ENCODE measurements at regions not wholly inside any gene's neighbourhood (a gene's known extent, or its start where the extent isn't known, plus 50 kb on each side); places are given as distances from the start of the nearest gene placed in this dataset.

DNA sequence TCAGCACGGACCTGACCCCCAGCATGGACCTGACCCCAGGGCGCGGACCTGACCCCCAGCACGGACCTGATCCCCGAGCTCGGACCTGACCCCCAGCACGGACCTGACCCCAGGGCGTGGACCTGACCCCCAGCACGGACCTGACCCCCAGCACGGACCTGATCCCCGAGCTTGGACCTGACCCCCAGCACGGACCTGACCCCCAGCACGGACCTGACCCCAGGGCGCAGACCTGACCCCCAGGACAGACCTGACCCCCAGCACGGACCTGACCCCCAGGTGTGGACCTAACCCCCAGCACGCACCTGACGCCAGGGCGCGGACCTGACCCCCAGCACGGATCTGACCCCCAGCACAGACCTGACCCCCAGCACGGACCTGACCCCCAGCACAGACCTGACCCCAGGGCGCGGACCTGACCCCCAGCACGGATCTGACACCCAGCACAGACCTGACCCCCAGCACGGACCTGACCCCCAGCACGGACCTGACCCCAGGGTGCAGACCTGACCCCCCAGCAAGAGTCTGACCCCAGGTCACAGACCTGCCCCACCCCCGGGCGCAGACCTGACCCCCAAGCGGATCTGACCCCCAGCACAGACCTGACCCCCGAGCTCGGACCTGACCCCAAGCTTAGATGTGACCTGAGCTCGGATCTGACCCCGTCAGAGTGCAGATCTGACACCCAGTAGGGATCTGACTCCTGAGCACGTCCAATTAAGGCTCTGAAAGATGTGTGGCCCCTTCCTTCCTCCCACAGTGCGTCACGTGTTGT, 98.7 kb downstream of the C16orf95 start:
- no peak for DNase-seq (ENCODE audit: low spot score)

DNA sequence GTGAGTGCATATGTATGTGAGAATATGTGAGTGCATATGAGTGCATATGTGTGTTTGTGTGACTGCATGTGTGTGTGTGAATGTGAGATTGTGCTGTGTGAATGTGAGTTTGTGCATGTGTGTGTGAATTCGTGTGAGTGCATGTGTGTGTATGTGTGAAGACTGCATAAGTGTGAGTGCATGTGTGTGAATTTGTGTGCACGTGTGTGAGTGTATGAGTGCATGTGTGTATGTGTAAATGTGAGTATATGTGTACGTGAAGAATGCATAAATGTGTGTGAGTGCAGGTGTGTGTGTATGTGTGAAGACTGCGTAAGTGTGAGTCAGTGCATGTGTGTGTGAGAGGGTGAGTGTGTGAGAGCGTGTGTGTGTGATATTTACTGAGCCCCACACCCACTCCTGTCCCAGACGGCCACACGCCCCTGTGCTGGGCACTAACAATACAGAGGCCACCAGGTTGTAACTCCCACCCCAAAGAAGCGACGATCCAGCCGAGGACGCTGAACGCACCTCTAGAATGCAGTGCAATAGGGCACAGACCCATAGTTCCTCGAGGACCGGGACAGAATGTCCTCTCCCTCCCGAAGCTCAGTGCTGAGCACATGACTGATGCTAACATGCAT, 97.8 kb downstream of the C16orf95 start:
- DNase-seq (ENCODE audit: low spot score) = no peak

DNA sequence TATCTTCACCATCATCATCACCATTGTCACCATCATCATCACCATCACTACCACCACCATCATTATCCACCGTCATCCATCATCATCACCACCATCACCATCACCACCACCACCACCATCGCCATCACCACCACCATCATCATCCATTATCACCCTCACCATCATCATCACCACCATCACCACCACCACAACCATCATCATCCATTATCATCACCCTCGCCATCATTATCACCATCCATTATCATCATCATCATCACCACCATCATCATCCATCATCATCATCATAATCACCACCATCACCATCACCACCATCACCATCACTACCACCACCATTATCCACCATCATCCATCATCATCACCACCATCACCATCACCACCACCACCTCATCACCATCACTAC, 95.6 kb downstream of the C16orf95 start:
- DNase-seq (ENCODE audit: low spot score) = no peak

DNA sequence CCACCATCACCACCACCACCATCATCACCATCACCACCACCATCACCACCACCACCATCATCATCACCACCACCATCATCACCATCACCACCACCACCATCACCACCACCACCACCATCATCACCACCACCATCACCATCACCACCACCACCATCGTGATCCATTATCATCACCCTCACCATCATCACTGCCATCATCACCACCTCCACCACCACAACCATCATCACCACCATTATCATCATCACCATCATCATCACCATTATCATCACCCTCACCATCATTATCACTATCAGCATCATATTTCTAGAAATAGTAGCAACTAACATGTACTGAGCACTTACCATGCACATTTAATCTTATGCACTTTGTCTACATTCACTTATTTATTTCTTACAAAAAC, 94.9 kb downstream of the C16orf95 start:
- DNase-seq (ENCODE audit: low spot score) = no peak

DNA sequence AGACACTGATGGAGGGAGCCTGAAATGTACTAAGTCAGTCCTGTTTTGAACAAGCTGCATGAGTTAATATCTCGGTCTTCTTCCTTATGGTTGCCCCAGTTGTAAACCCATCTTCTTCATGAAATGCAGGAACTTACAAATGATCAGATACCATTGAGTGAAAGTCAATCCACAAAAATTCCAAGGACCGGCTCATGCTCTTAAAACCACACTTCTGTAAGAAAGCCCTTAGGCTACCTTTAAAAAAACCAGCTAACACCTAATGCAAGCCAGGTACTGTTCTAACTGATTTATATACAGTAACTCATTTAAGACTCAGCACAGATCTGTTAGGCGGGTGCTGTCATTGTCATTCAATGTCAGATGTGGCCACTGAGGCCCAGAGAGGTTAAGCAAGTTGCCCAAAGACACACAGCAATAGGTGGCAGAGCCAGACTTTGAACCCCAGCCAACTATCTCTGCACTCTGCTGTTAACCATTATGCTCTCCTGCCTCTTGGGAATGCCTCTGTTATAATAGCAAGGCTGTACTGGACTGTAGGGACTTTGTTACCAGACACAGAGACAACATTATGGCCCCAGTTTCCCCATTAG, 93.4 kb downstream of the C16orf95 start:
- DNase-seq (ENCODE audit: low spot score) = no peak

DNA sequence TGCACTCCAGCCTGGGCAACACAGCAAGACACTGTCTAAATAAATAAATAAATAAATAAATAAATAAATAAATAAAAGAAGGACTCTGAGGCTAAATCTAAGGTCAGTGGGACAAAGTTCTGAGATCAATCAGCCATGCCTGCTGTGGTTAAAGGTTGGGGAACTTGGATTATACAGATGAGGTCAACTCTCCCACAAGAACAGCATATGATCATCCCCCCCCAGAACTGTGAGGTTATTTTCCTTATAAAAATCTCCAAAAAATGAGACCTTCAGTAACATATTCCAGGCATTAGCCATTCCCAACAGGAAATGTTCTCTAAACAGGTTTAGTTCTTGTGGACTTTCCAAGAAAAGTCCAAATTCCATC, 90.3 kb downstream of the C16orf95 start:
- DNase-seq (ENCODE audit: low spot score) = no peak

DNA sequence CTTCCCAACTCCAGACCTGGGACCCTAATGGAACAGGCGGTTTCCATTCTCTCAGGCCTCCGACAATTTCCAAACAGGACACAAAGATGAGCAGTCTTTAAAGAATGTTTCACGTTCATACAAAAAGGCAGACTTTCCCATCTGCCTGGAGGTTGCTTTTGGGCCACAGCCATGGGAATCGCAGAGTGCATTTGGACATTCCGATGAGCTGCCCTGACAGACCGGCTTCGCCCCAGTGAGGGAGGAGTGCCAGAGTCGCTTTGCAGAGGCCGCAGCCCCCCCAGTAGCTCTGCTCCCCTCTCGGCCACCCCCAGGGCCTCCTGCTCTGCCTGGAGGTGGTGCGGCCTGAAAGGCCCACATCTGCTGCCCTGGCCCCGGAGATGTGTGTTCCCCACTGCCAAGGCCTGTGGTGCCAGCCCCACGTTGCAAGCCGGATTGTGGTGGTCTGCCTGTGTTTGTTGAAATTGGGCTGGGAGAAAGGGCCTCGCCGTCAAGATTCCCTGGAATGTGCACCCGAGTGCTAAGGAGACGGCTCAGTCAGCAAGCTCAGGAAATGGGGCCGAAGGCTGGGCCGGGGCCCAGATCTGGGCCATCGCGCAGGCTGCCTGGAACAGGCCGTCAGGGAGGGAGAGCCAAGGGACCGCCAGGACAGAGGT, 89.8 kb downstream of the C16orf95 start:
- DNase-seq (ENCODE audit: low spot score) = peak; percentile 44

DNA sequence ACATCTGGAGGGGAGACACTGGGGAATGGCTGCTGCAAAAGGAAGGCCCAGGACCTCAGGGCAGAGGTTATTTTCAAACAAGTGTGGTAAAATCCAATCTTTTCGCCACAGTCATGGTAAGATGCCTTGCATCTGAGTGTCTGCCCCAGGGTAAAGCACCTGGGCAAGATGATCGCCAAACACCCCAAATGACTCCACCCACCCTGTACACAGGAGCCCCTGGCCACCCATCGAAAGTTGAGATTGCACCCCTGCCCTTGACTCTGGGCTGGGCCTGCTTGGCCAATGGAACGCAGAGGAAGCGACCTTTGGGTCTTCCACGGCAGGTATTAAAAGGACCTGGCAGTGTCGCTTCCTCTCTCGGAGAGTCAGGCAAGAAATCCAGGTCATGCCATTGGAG, 88.8 kb downstream of the C16orf95 start:
- no peak for DNase-seq (ENCODE audit: low spot score)

DNA sequence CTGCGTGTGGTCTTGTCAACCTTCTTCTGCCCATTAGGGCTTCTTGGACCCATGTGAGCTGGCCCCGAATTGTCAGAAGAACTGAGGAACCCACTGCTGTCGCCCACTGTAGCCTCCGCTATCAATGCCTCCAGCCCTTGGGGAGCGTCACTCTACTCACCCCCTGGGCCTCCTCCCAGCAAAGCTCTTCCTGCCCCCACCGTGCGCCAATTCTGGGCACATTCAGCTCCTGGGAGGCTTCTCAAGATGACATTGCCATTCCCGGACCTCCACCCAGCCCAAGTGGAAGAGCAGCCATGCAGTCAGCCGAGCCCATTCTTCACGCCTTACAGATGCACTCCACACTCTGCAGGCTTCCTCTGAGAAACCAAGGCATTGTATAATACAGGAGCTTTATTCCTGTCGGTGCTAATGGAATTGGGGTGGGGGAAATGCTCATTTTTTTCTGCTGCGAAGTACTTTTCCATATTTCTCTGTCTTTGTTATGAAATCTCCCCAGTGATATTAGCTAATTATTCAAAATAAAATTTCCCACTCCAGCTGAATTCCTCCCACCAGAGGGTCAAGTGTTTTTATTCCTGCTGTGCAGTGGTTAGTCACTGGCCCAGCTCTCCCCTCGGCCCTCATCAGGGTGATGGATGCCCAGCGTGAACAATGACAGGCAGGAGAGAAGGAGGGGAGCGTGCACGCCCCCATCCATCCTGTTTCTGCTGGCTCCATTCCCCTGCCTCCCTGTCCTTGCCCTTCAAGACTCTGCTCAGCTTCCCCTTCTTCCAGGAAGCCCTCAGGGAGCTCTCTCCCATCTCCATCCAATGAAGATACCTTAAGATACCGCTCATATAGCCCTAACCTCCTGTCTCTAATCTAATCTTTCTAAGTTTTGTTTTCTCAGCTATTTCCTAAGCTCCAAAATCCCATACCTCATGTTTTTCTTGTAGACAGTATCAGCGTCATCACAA, 87.7 kb downstream of the C16orf95 start:
- DNase-seq (ENCODE audit: low spot score) = no peak

DNA sequence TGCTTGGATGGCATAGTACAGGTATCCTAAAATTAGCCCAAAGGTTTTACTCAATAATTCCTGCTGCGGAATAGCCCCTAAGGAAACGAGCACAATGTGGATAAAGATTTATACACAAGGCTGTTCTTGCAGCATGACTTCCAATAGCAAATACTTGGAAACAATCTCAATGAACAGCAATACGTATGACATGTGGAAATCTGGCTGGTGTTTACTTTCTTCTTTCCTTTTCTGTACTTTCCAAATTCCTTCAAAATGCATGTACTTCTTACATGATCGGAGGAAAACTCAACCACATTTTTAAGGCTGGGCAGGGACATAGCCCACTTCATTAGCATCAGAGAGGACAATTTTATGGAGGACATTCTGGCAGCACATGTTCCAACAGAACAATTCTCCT, 86.6 kb downstream of the C16orf95 start:
- DNase-seq (ENCODE audit: low spot score) = no peak

DNA sequence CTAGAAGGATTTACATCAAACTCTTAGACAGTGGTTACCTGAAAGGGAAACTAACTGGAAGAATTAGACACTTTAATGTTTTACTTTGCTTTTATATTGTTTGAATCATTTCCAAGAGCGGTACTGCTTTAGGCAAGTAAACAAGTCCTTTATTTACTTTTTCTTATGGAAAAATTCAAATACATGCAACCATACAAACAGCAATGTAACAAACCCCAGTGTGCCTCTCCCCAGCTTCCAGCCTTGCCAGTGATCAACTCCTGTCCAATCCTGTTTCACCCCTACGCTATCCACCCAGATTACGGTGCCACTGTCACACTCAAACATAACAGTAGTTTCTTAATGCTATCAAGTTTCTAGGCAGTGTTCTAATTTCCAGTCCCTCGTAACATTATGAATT, 85.9 kb downstream of the C16orf95 start:
- no peak for DNase-seq (ENCODE audit: low spot score)

DNA sequence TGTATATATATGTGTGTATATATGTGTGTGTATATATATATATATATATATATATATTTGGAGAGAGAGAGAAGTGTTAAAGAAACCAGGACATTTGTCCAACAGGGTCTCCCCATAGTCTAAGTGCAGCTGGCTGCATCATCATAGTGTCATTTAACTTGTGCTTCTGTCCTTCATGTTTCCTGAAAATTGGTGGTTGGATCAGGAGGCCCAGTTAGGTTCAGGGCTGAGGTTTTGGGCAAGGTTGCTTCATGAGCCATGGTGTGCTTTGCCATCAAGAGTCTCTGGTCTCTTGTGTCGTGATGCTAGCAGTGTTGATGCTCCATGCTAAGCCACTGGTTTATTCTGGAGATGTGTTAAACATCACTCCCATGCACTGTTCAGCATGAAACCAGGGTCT, 85.3 kb downstream of the C16orf95 start:
- DNase-seq (ENCODE audit: low spot score) = no peak

DNA sequence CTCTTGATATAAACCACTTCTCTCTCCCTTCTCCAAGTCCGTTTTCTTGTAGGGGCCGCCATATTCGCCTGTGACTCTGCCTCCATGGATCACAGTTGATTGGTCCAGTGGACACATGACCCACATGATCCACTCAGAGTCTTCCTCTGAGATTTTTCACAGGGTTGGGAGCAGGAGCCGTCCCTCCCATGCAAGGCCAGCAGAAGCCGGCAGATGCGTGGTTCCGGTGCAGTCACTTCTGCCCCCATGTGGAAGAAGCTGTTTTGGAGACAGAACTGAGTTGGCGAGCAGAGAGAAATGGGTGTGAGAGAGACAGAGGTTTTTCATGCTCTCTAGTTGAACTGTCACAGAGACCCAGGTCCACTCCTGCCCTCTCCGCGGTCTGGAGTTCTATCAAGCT, 83.3 kb downstream of the C16orf95 start:
- no peak for DNase-seq (ENCODE audit: low spot score)

DNA sequence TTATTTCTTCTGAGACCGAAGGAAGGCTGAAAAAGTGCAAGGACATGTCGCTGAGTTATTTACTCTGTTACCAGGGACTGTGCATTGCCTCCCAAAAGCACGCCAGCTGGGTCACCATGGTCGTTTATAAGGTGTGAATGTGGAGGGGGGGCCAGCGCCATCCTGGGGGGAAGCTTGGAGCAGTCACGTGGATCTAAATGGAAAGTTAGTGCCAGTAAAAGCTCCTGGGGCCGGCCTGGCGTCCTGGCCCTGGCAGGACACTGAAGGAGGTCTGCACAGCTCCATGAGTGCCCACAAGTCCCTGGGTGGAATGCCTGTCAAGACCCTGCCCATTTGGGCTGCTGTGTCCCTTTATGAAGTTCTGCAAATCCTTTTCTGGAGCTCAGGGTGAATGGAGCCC, 82.6 kb downstream of the C16orf95 start:
- no peak for DNase-seq (ENCODE audit: low spot score)

DNA sequence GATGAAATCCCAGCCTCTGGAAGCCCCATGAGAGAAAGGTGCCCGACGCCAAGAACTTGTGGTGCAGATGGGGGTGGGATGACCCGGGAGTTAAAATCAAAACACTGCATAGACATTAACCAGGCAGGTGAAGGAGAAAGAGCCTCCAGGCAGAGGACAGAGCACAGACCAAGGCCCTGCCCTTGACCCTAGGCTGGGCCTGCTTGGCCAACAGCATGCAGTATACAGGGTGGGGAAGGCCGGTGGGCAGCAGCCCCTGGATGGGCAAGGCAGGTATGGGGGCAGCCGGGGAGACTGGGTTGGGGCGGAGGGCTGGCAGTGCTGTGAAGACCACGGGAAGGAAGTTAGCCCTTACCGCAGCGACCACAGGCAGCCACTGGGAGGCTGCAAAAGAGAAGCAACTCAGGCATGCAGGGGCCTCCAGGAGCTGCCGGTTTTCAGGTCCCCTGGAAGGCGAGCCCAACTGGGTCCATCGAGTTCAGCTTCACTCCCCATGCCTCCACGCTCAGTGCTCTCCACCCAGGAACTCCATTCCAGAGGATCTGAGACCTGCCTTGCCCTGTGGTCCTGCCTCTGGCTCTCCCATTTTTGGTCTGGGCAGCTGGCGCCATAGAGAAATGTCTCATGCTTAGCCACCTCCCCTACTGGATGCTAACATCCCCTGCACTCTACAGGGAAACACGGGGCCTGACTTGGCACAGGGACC, 81.2 kb downstream of the C16orf95 start:
- DNase-seq (ENCODE audit: low spot score) = no peak

DNA sequence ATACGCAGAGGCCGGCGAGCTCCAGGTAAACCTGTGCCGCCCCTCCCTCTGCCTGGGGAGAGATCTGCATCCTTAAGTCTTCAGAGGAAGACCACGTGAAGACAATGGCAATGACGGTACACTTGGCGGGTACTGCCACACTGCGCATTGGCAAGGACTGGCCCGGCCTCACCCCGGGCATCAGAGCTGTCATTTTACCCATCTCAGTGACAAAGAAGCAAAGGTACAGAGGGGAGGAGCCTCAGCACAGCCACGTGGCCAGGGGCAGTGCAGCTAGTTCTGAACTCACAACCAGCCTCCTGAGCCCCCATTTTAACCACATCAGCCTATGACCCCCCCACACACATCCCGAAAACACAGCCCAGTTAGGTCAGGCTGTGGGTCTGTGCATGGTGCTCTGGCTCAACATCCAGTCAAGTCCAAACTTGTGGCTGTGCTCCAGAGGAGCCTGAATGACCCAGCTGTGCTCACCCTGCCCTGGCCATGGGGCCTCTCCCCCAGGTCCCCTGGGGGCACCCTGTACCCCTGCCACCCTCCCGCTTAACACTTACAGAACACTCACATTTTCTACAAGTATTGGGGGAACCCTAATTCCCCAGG, 80.6 kb downstream of the C16orf95 start:
- DNase-seq (ENCODE audit: low spot score) = no peak

DNA sequence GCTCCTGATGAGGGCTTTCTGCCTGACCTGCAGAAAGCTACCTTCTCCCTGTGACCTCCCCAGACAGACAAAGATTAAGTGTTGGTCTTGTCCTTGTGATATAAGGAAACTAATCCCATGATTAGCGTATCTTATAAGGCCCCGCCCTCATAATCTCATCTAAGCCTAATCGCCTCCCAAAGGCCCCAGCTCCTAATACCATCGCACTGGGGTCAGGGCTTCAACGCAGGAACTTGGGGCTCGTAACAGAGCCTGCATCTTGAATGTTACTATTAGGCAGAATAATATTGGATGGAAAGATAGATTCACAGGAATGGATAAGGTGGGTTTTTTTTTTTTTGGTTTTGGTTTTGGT, 78.9 kb downstream of the C16orf95 start:
- no peak for DNase-seq (ENCODE audit: low spot score)

DNA sequence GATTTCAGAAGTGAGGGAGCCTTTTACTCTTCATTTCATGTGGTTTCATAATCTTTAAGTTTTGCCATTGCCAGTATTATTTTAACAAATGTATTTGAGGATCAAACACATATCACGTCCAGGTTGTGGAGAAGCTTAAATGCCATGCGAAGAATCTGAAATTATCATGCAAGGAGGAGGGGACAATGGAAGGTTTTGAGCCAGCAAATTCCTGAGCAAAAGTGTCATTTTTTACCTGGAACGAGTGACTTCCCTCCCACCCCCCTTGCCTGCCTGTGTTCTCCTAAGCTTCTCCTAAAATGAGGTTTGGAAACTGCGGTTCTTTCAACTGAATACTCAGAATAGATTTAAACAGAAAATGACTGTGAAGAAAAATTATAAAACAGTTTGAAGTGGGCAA, 77.6 kb downstream of the C16orf95 start:
- DNase-seq (ENCODE audit: low spot score) = no peak

DNA sequence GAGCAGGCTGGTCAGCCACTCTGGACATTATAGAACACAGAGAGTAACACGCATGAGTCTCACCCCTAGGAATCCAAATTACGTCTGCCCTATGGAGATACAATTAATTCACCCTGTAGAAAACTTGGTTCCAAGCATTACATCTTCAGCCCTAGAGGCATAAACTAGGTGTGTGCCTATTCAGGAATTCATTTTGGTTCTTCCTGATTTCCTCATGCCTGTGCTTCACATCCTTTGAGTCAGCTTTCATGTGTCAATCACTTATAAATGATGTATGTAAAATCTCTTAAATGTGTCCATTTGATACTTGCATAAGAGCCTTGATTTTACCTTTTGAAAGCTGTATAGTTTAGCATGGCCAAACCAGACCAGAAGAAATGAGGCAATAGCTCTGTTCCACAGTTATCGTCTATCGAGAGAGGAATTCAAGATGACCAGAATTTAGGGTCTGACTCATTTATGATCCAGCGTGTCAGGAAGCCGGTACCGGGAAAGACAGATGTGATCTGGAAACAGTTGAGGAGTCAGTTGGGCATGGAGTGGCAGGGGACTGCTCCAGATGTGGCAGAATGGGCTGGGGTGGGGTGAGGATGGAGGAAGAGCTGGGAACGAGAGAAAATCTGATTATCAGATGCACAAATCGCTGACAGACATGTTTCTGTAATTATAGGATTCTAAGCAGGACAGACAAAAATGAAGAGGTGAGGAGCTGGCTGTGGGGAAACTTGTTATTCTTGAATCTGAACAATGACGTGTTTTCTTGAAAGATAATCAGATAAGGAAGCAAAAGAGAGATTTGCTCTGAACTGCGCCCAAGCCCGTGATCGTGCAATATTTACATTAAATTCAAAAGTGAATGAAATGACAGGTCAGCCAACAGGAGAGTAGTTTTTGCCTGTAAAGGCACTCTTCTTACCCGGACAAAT, 76.7 kb downstream of the C16orf95 start:
- peak; percentile 56 for DNase-seq (ENCODE audit: low spot score)
